ENCODE measurements at regions not wholly inside any gene's neighbourhood (a gene's known extent, or its start where the extent isn't known, plus 50 kb on each side); places are given as distances from the start of the nearest gene placed in this dataset.

DNA sequence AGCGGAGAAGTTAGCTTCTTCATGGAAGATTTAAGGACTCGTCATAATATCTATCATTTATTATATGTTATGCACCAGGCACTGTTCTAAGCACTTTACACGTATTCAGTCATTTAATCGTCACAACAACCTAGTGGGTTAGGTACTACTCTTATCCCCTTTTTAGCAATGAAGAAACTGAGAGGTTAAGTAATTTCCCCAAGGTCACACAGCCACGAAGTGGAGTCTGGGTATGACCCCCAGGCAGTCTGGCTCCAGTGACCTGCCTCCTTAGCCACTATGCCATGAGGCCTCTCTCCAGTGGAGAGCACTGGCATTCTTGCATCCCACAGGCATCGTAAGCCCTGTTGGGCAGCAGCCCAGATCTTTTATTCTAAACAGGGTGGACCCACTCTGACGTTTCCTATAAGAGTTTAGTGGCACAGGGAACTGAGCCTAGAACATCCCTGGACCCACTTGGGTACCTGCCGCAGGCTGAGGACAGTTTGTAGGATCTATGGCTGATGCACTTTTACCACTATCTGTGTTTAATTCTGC, 123.0 kb downstream of the NAV1 start:
- DNase-seq (ENCODE audit: low read depth in 1 of 2, low spot score in 2 of 2), result no peak
- no peak overlapping the region for H3K27ac ChIP-seq
- H3K4me1 ChIP-seq (replicated peaks), result no peaks in the 10 kb centered on the region; the same call in 1 of the 2 replicates
- 0 out of 2 replicates have a peak, but pooled peaks cover 2% of the 10 kb centered on the region for H3K9me3 ChIP-seq (replicated peaks)
- H3K4me3 ChIP-seq, result no peak overlapping the region
- H3K27me3 ChIP-seq (replicated peaks), result no peaks in the 10 kb centered on the region
- H3K36me3 ChIP-seq, result peaks cover 2% of the 10 kb centered on the region; the same call in 1 of the 2 replicates

DNA sequence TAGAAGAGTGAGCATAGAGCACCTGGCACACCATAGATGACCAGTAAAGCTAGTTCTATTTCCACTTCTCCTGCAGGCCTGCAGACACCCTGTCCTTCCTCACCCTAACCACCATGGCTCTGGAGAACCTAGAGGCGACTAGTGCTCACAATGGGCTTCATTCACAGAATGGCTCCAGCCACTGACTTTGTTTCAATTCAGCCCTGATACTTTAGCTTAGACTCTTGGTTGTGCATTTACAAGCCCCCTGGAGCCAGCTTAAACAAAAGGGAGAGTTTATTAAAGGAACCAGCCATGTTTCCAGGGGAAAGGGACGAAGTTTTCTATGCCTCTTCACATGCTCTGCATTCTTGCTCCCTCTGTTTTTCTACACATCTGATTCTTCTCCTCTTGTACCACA, 123.7 kb downstream of the NAV1 start:
- peaks cover 2% of the 10 kb centered on the region; the same call in 1 of the 2 replicates for H3K36me3 ChIP-seq
- DNase-seq (ENCODE audit: low read depth in 1 of 2, low spot score in 2 of 2), result no peak
- no peaks in the 10 kb centered on the region for H3K4me1 ChIP-seq (replicated peaks)
- 0 out of 2 replicates have a peak, but pooled peaks cover 2% of the 10 kb centered on the region for H3K9me3 ChIP-seq (replicated peaks)
- no peak overlapping the region for H3K27ac ChIP-seq
- no peak overlapping the region for H3K4me3 ChIP-seq
- H3K27me3 ChIP-seq (replicated peaks), result no peaks in the 10 kb centered on the region

DNA sequence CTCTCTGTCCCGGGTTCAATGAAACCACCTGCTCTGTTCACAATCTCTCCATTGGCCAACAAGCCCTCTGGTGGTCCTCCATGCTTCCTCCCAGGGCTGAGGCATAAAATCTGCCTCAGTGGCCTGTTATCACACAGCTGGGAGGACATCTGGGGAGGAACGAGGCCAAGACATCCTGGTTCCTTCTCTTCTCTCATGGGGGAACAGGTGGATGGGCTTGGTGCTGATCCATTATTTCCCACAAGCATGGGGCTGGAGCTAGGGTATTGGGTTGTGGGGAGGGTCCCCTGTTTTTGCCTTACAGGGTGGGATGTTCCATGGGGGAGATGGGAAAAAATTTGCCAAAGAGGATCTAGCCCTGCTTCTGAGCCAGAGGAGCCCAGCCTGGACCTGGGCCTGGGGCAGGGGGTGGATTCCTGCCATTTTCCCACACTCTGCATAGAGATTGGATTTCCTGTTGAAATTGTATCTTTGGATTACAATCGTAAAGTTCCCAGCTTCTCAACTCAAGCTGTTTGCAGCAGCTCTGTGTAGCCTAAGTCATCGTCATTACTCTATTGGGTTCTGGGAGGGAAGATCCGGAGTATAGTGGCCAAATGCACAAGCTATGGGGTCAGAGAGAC, 124.7 kb downstream of the NAV1 start:
- no peaks in the 10 kb centered on the region for H3K27me3 ChIP-seq (replicated peaks)

DNA sequence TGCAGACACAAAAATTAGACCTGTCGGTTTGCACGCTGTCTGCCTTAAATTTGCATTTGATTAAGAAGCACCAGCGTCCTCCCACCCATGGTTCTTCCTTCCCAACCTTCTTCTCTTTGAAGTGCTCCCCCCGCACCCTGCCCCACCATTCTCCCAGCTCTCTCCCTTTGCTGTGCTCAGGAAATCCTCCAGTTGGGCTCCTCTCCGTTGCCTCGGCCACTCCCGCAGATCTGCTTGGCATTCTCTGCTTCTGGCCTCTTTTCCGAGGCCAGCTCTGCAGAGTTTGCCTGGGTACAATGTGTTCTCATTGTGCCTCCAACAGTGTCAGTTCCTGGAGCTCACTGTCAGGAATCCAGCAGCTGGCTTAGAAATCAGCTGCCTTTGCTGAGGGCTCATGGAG, 126.1 kb downstream of the NAV1 start:
- no peak for DNase-seq (ENCODE audit: low read depth in 1 of 2, low spot score in 2 of 2)
- Histone ChIP-seq H3K27me3 (replicated peaks) (no peaks in the 10 kb centered on the region), H3K4me1 (replicated peaks) (no peaks in the 10 kb centered on the region), H3K9me3 (replicated peaks) (0 out of 2 replicates have a peak, but pooled peaks cover 2% of the 10 kb centered on the region), H3K4me3 (no peak overlapping the region), H3K27ac (no peak overlapping the region), H3K36me3 (no peaks in the 10 kb centered on the region; the same call in 1 of the 2 replicates)

More for the DNA sequence above, 124.7 kb downstream of the NAV1 start:
- Histone ChIP-seq H3K27ac (no peak overlapping the region), H3K9me3 (replicated peaks) (0 out of 2 replicates have a peak, but pooled peaks cover 2% of the 10 kb centered on the region), H3K4me1 (replicated peaks) (no peaks in the 10 kb centered on the region), H3K4me3 (no peak overlapping the region), H3K36me3 (no peaks in the 10 kb centered on the region; the same call in 1 of the 2 replicates)
- DNase-seq (ENCODE audit: low read depth in 1 of 2, low spot score in 2 of 2), result no peak

DNA sequence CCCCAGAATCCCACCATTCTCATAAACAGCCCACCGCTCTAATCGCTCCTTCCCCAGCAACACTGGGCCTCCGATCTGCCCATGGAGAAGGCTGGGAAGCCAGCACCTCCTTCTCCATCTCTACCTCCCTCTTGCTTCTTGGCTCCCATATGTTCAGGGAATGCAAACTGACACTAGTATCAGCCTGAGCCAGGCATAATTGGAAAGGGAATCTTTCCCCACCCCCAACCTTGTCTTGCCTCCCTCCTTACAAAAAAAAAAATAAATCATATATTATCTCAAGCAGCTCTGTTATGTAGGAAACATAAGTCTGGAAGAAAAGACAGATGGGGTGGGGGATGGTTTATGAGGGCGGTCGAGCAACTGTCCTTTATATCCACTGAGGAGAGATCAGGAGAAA, 127.2 kb downstream of the NAV1 start:
- DNase-seq (ENCODE audit: low read depth in 1 of 2, low spot score in 2 of 2), result no peak
- no peak overlapping the region for H3K27ac ChIP-seq
- H3K27me3 ChIP-seq (replicated peaks), result no peaks in the 10 kb centered on the region
- H3K9me3 ChIP-seq (replicated peaks), result 0 out of 2 replicates have a peak, but pooled peaks cover 2% of the 10 kb centered on the region
- H3K4me1 ChIP-seq (replicated peaks), result no peaks in the 10 kb centered on the region
- no peak overlapping the region for H3K4me3 ChIP-seq
- H3K36me3 ChIP-seq, result no peaks in the 10 kb centered on the region

DNA sequence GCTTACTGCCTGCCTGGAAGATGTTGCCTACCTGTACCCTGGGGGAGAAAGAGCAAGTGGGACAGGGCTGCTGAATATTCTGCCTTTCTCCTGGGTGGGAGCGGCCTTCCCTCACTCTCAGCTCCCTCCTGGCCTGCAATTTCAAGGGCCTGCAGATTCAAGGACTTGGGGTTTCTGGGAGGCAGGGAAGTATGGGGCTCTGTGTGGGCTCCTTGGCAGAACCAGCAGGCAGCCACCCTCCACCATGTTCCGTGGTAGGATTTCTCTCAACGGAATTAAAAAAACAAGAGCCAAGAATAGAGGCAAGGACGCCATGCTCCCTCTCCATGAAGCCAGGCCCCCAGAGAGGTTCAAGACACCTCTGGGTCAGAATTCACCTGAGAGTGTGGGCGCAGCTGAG, 127.7 kb downstream of the NAV1 start:
- H3K4me3 ChIP-seq, result no peak overlapping the region
- DNase-seq (ENCODE audit: low read depth in 1 of 2, low spot score in 2 of 2), result no peak
- no peaks in the 10 kb centered on the region for H3K36me3 ChIP-seq

DNA sequence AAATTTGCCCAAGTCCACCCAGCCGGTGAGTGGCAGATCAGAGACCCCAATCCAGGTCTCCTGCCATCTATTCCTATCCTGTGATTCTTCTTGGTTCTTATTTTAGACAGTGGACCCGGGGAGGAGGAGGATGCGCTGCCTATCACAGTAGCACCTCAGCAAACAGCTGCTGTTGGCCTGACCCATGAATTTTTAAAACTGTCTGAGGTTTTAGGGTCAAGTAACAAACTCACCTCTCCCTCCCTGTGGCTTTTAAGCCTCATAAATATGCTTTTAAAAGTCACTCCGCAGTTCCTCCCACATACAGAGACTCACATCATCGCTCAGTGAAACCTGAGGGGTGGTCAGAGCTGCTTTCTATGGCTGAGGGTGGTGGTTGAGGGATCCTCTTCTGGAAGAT, 128.6 kb downstream of the NAV1 start:
- H3K36me3 ChIP-seq, result 0 out of 2 replicates have a peak, but pooled peaks cover 3% of the 10 kb centered on the region
- H3K27me3 ChIP-seq (replicated peaks), result no peaks in the 10 kb centered on the region
- no peak overlapping the region for H3K27ac ChIP-seq
- DNase-seq (ENCODE audit: low read depth in 1 of 2, low spot score in 2 of 2), result no peak
- no peak overlapping the region for H3K4me3 ChIP-seq
- H3K4me1 ChIP-seq (replicated peaks), result no peaks in the 10 kb centered on the region
- H3K9me3 ChIP-seq (replicated peaks), result 0 out of 2 replicates have a peak, but pooled peaks cover 2% of the 10 kb centered on the region

More for the DNA sequence above, 127.7 kb downstream of the NAV1 start:
- Histone ChIP-seq H3K27me3 (replicated peaks) (no peaks in the 10 kb centered on the region), H3K4me1 (replicated peaks) (no peaks in the 10 kb centered on the region), H3K27ac (no peak overlapping the region), H3K9me3 (replicated peaks) (0 out of 2 replicates have a peak, but pooled peaks cover 2% of the 10 kb centered on the region)

DNA sequence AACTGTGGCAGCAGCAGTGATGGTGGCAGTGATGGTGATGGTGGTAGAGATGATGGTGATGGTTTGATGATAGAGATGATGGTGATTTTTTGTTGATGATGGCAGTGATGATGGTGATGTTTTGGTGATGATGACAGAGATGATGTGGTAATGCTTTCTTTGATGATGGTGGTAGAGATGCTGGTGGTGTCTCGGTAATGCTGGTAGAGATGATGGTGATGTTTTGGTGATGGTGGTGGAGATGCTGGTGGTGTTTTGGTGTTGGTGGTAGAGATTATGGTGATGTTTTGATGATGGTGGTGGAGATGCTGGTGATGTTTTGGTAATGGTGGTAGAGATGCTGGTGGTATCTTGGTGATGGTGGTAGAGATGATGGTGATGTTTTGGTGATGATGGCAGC, 131.6 kb downstream of the NAV1 start:
- no peak for DNase-seq (ENCODE audit: low read depth in 1 of 2, low spot score in 2 of 2)
- Histone ChIP-seq H3K4me1 (replicated peaks) (no peaks in the 10 kb centered on the region; the same call in 1 of the 2 replicates), H3K36me3 (0 out of 2 replicates have a peak, but pooled peaks cover 3% of the 10 kb centered on the region), H3K27me3 (replicated peaks) (no peaks in the 10 kb centered on the region), H3K9me3 (replicated peaks) (no peaks in the 10 kb centered on the region), H3K4me3 (no peak overlapping the region), H3K27ac (no peak overlapping the region)

DNA sequence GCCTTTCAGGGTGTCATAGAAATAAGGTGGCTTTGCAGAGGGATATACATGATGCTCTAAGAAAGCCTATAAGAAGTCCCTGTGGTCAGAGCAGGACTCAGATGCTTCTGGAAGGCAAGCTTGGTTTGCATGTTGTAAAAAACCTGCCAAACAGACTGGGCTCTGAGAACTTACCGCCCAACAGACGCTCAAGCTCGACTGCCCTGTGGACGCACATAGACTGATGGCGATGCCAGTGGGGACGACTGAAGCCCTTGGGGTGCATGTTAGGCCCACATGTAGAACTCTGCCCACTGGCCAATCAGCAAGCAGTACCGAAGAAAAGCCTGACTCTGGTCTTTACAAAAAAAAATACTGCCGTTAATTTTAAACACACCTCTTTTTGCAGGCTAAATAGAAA, 133.8 kb downstream of the NAV1 start:
- H3K4me1 ChIP-seq (replicated peaks), result peaks cover 10% of the 10 kb centered on the region
- no peaks in the 10 kb centered on the region for H3K27me3 ChIP-seq (replicated peaks)
- DNase-seq (ENCODE audit: low read depth in 1 of 2, low spot score in 2 of 2), result no peak
- no peak overlapping the region for H3K27ac ChIP-seq
- H3K36me3 ChIP-seq, result 0 out of 2 replicates have a peak, but pooled peaks cover 3% of the 10 kb centered on the region
- no peak overlapping the region for H3K4me3 ChIP-seq
- no peaks in the 10 kb centered on the region for H3K9me3 ChIP-seq (replicated peaks)

DNA sequence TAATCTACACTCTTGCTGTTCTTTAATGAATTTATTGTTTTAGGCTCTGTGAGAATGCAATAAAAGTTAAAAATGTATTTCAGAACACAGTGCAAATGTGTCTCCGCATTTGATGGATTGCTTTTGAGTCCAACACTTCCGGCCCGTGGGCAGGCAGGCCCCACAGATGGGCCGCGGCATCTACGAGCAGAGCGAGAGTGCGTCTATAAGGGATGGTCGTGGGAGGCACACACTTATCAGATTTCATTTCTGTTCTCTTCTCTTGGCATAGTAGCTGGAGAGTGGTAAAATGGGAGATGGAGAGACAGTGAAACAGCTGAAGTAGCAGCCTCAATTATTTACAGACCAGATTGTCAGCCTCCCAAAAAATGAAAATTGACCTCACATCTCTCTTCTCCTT, 134.2 kb downstream of the NAV1 start:
- no peaks in the 10 kb centered on the region for H3K9me3 ChIP-seq (replicated peaks)
- no peak overlapping the region for H3K4me3 ChIP-seq
- H3K27ac ChIP-seq, result no peak overlapping the region
- H3K4me1 ChIP-seq (replicated peaks), result peaks cover 12% of the 10 kb centered on the region
- 0 out of 2 replicates have a peak, but pooled peaks cover 3% of the 10 kb centered on the region for H3K36me3 ChIP-seq
- no peak for DNase-seq (ENCODE audit: low read depth in 1 of 2, low spot score in 2 of 2)
- H3K27me3 ChIP-seq (replicated peaks), result no peaks in the 10 kb centered on the region

DNA sequence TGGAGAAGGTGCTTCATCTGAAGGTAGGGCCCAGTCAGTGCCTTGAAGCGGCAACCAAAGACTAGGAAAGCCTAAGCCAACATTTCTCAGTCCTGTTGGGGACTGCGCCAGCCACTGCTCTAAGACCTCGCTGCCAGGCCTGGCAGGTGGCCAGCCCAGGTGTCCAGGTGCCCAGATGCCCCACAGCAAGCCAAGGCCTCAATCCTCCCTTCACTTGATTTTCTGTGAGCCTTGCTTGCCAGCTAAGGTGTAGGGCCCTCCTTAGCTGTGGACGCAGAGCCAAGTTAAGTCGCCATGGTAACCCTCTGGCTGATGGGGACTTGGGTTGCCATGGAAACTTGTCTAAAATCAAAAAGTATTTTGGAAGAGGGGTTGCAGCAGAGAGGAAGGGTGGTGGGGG, 135.0 kb downstream of the NAV1 start:
- no peaks in the 10 kb centered on the region for H3K27me3 ChIP-seq (replicated peaks)
- H3K27ac ChIP-seq, result no peak overlapping the region

DNA sequence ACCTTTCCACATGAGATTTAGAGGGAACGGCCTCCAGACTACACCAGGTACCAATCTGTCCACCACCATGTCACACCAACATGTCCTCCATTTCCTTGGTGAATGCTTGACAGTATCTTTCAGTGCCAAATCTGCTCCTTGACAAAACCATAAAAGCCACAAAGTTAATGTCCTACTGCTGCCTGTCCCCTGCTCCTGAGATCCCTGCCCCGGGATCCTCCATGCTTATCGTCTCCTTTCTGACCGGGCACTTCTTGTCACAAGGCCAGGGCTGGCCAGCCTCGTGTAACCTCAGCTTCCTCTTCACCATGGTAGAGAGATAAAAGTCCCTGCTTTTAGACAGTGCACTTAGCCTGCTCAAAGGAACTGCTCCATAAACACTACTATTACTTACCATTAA, 136.2 kb downstream of the NAV1 start:
- 0 out of 2 replicates have a peak, but pooled peaks cover 3% of the 10 kb centered on the region for H3K36me3 ChIP-seq
- H3K9me3 ChIP-seq (replicated peaks), result no peaks in the 10 kb centered on the region
- H3K4me1 ChIP-seq (replicated peaks), result peaks cover 20% of the 10 kb centered on the region
- H3K27ac ChIP-seq, result no peak overlapping the region
- no peak for DNase-seq (ENCODE audit: low read depth in 1 of 2, low spot score in 2 of 2)
- H3K27me3 ChIP-seq (replicated peaks), result no peaks in the 10 kb centered on the region
- no peak overlapping the region for H3K4me3 ChIP-seq

More for the DNA sequence above, 135.0 kb downstream of the NAV1 start:
- no peak for DNase-seq (ENCODE audit: low read depth in 1 of 2, low spot score in 2 of 2)
- 0 out of 2 replicates have a peak, but pooled peaks cover 3% of the 10 kb centered on the region for H3K36me3 ChIP-seq
- H3K4me1 ChIP-seq (replicated peaks), result peaks cover 20% of the 10 kb centered on the region
- H3K9me3 ChIP-seq (replicated peaks), result no peaks in the 10 kb centered on the region
- no peak overlapping the region for H3K4me3 ChIP-seq

DNA sequence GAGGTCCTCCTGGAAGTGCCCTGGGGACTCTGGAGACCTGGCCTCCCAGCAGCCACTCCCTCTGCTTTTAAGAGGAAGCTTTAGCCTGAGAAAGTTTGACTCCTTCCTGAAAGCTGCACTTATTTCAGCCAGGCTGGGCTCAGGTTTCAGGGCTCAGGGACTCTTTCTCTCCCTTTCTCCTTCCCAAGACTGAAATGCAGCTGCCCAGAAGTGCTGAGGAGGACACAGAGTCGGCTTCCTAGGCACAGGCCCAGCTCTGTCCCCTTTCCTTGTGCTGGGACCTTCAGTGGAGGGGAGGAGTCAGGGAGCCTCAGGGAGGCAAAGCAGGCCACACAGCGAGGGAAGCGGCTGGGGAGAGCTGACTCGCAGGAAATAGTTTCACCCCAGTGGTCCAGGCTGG, 137.3 kb downstream of the NAV1 start:
- Histone ChIP-seq H3K27ac (no peak overlapping the region), H3K9me3 (replicated peaks) (no peaks in the 10 kb centered on the region), H3K27me3 (replicated peaks) (no peaks in the 10 kb centered on the region), H3K4me3 (no peak overlapping the region), H3K4me1 (replicated peaks) (peaks cover 20% of the 10 kb centered on the region), H3K36me3 (0 out of 2 replicates have a peak, but pooled peaks cover 3% of the 10 kb centered on the region)
- peak in 1 of 2 experiments; percentile 38 for DNase-seq (ENCODE audit: low read depth in 1 of 2, low spot score in 2 of 2)

DNA sequence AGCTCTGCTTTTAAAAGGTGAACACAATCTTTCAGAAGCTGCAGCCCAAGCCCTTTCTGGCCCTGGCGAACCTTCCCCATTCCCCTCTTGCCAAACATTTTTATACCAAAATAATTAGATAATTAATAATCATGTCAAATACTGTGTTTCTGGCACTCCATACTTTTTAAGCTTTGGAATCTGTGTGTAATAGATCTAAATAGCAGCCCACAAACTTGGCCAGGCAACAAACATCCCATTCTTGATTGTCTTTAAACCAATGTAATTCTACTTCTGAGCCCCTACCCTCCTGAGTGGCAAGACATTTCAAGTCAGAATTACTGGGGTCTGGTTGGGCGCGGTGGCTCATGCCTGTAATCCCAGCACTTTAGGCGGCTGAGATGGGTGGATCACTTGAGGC, 137.7 kb downstream of the NAV1 start:
- Histone ChIP-seq H3K36me3 (0 out of 2 replicates have a peak, but pooled peaks cover 3% of the 10 kb centered on the region), H3K27ac (no peak overlapping the region), H3K9me3 (replicated peaks) (no peaks in the 10 kb centered on the region), H3K4me1 (replicated peaks) (peaks cover 20% of the 10 kb centered on the region), H3K4me3 (no peak overlapping the region), H3K27me3 (replicated peaks) (no peaks in the 10 kb centered on the region)
- DNase-seq (ENCODE audit: low read depth in 1 of 2, low spot score in 2 of 2), result no peak

All from SJSA1 (cell line).